ENCODE measurements at regions not wholly inside any gene's neighbourhood (a gene's known extent, or its start where the extent isn't known, plus 50 kb on each side); places are given as distances from the start of the nearest gene placed in this dataset.

DNA sequence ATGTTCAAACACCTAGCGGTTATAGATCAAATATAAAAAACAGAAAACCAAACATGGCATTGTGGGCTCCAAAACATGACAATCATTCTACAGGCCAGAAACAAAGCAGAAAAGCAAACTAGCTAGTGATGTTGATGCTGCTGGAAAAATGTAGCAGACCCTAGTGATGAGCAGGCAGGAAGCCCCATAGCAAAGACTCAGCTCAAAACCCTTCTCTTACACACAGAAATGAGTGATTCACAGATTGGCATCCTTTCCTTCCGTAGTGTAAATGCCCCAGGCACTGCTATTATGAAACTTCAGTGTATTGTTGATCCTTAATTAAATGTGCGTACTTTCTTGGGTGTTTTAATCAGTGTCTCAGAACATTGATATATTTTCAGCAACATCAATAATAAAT lies 425.1 kb downstream of the UTRN start:
- POLR2A ChIA-PET: no interaction called here
- H3K4me1 Mint-ChIP-seq: no peaks in the 10 kb centered on the region
- CTCF ChIA-PET: no interaction called here

DNA sequence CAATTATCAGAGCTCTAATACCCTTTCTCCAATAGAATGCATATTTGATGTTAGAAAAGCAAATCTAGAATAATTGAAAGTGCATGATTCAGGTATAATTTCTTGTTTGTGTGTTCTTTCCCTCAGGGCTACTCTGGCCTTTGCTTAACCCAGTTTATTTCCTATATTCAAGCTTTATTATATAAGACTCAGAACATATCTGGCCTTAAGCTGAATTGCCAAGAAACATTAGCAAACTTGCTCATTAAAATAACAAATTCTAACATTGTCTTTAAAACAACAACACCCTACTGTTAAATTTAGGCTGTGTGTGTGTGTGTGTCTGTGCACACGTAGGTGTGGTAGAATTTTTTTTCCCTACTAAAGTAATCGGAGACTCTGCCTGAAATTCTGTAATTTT lies 426.5 kb downstream of the UTRN start:
- Mint-ChIP-seq H3K27me3 (no peaks in the 10 kb centered on the region), H3K4me1 (no peaks in the 10 kb centered on the region), H3K27ac (no peak overlapping the region), H3K9me3 (no peaks in the 10 kb centered on the region), H3K4me3 (no peak overlapping the region), H3K36me3 (ENCODE audit: low read depth) (peaks cover 28% of the 10 kb centered on the region)
- no peak for ATAC-seq (ENCODE audit: low read depth)
- TF ChIP-seq, protein P1, sequence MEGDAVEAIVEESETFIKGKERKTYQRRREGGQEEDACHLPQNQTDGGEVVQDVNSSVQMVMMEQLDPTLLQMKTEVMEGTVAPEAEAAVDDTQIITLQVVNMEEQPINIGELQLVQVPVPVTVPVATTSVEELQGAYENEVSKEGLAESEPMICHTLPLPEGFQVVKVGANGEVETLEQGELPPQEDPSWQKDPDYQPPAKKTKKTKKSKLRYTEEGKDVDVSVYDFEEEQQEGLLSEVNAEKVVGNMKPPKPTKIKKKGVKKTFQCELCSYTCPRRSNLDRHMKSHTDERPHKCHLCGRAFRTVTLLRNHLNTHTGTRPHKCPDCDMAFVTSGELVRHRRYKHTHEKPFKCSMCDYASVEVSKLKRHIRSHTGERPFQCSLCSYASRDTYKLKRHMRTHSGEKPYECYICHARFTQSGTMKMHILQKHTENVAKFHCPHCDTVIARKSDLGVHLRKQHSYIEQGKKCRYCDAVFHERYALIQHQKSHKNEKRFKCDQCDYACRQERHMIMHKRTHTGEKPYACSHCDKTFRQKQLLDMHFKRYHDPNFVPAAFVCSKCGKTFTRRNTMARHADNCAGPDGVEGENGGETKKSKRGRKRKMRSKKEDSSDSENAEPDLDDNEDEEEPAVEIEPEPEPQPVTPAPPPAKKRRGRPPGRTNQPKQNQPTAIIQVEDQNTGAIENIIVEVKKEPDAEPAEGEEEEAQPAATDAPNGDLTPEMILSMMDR (IDR thresholded peaks at IDR 0.05): no peak
- ChIA-PET CTCF (no interaction called here), POLR2A (no interaction called here)
- no peak for DNase-seq
- intact Hi-C loops (cut with micrococcal nuclease): no loop called here

More for the DNA sequence above, 425.1 kb downstream of the UTRN start:
- Mint-ChIP-seq H3K36me3 (ENCODE audit: low read depth) (peaks cover 33% of the 10 kb centered on the region), H3K9me3 (no peaks in the 10 kb centered on the region), H3K27ac (no peak overlapping the region), H3K4me3 (no peak overlapping the region), H3K27me3 (no peaks in the 10 kb centered on the region)
- intact Hi-C loops (cut with micrococcal nuclease): no loop called here
- DNase-seq (no peak), ATAC-seq (ENCODE audit: low read depth) (no peak)
- TF ChIP-seq, protein P1 (IDR thresholded peaks at IDR 0.05): no peak

DNA sequence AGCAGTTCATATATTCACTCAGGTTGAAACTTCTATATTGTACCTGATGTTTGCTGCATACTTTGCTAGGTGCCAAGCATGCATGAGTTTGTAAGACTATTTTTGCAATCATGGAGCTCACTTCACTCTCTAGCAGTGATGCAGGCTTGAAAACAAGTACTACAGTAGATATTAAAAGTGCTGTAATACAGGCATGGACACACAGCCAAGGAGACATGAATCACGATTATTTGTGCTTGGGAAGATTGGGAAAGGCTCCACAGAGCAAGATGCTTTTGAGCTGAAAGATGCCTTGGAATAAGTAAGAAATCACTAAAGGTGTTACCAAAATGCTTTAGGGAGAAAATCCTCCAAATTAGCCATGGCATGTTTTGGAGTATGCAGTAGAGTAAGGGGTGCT lies 427.4 kb downstream of the UTRN start:
- Mint-ChIP-seq H3K9me3 (no peaks in the 10 kb centered on the region), H3K4me3 (no peak overlapping the region), H3K27ac (no peak overlapping the region), H3K27me3 (no peaks in the 10 kb centered on the region), H3K4me1 (no peaks in the 10 kb centered on the region), H3K36me3 (ENCODE audit: low read depth) (peaks cover 26% of the 10 kb centered on the region)
- intact Hi-C loops (cut with micrococcal nuclease): no loop called here
- TF ChIP-seq, protein P1 (IDR thresholded peaks at IDR 0.05): no peak
- POLR2A ChIA-PET: no interaction called here
- ATAC-seq (ENCODE audit: low read depth) (no peak), DNase-seq (no peak)
- CTCF ChIA-PET: no interaction called here

DNA sequence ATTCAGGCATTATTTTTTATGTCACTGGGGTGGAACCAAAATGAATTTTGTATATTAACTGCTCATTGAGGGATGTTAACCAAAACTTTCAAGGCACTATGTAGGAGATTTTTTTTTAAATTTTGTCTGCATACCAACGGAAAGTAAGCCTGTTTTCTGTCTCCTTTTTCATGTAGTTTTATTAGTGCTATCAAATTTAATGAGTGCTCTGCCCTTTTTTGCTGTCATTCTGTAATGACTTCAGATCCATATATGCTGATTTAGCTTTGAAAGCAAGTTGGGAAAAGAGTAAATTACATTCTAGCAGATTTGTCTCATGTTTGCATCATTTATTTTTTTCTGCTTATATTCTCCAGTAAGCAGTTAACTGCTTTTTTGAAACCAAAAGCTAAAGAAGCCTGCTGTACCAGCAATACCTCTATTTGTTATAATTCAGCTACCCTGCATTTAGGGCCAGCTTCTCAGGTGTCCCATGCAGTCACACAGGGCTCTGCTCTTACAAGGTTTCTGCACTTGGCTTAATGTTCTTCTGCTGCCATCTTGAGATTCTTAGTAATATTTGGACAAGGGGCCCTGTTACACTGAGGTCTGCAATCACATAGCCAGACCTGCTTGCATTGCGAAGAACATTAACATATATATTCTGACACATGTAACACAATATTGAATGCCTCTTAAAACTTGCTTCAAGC lies 429.0 kb downstream of the UTRN start:
- POLR2A ChIA-PET: no interaction called here
- DNase-seq (no peak), ATAC-seq (ENCODE audit: low read depth) (no peak)
- H3K9me3 Mint-ChIP-seq: no peaks in the 10 kb centered on the region
- TF ChIP-seq, protein P1 (IDR thresholded peaks at IDR 0.05): no peak
- intact Hi-C loops (cut with micrococcal nuclease): no loop called here
- peaks cover 29% of the 10 kb centered on the region for H3K36me3 Mint-ChIP-seq (ENCODE audit: low read depth)
- no peak overlapping the region for H3K4me3 Mint-ChIP-seq
- CTCF ChIA-PET: no interaction called here
- no peaks in the 10 kb centered on the region for H3K27me3 Mint-ChIP-seq
- no peaks in the 10 kb centered on the region for H3K4me1 Mint-ChIP-seq
- no peak overlapping the region for H3K27ac Mint-ChIP-seq

DNA sequence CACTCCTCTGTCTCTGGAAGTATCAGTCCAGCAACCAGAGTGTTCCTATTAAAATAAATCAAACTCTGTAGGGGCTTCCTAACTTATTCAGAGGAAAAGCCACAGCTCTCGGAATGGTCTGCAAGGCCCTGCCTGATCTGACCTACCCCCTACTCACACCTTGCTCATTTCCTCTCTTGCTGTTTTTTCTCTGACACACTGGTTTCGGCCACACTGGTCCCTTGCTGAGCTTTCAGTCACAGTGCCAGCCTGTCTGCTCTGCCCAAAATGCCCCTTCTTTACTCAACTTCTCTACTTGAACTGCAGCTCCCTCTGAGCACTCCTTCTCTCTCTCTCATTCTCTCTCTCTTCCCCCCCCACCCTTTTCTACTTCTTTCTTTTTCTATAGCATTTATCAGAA lies 430.2 kb downstream of the UTRN start:
- Mint-ChIP-seq H3K9me3 (no peaks in the 10 kb centered on the region), H3K4me1 (no peaks in the 10 kb centered on the region), H3K4me3 (no peak overlapping the region), H3K27ac (no peak overlapping the region), H3K36me3 (ENCODE audit: low read depth) (peaks cover 30% of the 10 kb centered on the region), H3K27me3 (no peaks in the 10 kb centered on the region)
- POLR2A ChIA-PET: no interaction called here
- DNase-seq (no peak), ATAC-seq (ENCODE audit: low read depth) (no peak)
- CTCF ChIA-PET: no interaction called here
- intact Hi-C loops (cut with micrococcal nuclease): no loop called here
- TF ChIP-seq, protein P1 (IDR thresholded peaks at IDR 0.05): no peak
